Stimulated activated CD8-positive, alpha-beta memory T cell treated with anti-CD3 and anti-CD28 coated beads, Interleukin-12 subunit alpha, Interleukin-12 subunit beta, amount 100 ng/mL, for 24 hours (primary cell): ENCODE measurements at regions not wholly inside any gene's neighbourhood (a gene's known extent, or its start where the extent isn't known, plus 50 kb on each side); places are given as distances from the start of the nearest gene placed in this dataset.

Experiments used
- DNase-seq: peaks from one replicate; pipeline ENCODE4 v3.0.0-alpha.2; 2020; ENCODE audit errors: extremely low read depth

DNA sequence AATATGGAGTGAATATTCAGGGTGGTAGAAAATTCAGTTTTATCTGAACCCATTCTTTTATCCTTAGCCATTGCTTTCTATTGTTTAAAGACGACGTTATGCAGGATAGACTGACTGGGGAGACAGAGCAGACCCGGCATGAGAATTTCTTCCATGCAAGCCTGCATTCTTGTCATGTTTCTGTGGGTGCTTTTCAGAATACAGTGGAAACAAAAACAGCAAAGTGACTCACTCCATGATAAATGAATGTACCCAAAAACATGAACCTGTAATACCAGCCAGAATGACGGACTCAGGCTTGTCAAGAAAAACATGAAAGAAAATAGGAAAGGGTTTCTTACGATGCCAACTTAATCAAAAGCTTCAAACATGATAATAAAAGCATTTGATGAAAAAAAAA lies 924.0 kb downstream of the EFNB2 start:
- DNase-seq, result no peak

GRCh38 chr13:105608104-105608503 lies 927.4 kb downstream of the EFNB2 start:
- DNase-seq, result no peak

- no peak for DNase-seq
These were observed 928.0 kb downstream of the EFNB2 start for GRCh38 chr13:105607426-105607825.

DNA sequence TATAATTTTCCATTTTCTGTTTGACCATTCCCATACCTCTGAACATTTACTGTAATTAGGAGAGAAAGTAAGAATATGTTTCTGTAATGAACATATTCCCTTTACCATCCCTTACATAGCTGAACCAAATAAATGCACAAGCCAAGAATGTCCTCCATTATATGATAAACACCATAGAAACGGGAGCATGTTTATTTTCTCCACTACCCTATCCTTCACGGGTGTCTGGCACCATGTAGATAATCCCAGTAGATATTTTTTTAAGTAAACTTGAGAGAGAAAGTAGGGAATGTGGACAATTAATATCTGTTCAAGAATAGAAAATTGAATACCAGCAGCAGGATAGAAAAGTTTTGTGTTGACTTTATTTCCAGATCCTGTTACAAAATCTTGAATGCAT lies 928.4 kb downstream of the EFNB2 start:
- DNase-seq, result no peak

DNA sequence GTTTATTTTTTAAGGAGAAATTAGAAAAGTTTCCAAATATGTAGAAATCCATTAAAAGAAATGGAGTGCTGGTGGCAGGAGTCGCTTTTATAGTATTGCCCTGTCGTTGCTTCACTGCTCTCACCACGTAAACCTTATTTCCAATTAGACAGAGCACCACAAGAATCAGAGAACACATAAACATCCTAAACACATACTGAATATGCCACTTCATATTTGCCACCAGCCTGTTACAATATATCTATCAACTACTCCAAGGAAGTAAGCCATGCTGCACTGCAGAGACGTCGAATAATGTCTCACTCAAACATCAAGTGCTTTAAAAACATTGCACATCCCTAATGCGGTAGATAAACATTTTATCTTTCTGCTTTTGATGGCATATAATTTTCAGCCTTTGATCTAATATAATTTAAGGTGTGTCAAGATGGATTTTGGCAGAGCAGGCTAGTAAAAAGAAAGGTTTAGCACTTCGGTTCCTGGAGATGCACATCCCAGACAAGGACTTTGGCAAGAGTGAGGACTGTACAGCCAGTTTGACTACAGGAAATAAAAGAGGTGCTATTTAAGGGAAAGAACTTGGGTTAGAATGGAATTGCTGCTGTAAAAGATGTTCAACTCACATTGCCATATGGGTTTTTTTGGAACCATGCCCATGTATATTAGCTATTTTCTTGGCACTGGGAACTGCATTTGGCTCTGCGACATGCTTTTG lies 932.3 kb downstream of the EFNB2 start:
- DNase-seq, result no peak

GRCh38 chr13:105599477-105600037 lies 935.9 kb downstream of the EFNB2 start:
- DNase-seq, result no peak

- DNase-seq, result no peak
These were observed 936.9 kb downstream of the EFNB2 start for GRCh38 chr13:105598529-105598928.

- DNase-seq, result no peak
These were observed 937.9 kb downstream of the EFNB2 start for GRCh38 chr13:105597573-105597972.

DNA sequence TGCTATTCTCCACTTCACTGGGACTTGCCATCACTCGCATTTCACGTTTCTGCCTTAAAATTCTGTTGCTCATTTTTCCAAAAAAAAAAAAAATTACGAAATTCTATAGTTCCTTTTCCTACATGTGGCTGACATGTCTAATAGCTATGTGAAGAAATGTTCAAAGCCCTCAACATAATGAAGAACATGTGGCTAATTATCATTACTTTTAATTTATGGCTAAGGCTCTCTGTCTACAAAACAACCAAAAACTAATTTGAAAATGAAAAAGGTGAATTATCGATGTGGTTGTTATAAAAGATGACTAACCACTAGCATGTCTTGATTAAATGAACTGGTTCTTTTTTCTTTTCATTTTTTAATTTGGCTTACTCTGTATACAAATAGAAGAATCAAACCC lies 940.0 kb downstream of the EFNB2 start:
- no peak for DNase-seq

DNA sequence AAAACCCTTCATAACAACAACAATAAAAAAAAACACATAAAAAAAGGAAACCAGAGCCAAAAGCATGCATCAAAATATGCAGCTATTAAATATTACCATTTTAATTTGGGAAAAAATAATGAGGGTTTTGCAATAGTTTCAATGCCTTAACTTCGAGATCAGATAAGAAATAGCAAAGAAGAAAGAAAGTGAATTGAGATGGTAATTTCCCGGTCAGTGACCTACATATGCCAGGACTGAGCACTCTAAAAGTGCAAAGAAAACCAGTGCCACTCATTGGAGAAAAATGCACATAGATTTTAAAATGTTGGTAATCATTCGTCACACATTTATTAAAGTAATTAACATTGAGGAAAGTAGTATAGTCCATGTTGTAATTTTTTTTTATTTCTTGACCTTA lies 944.2 kb downstream of the EFNB2 start:
- no peak for DNase-seq

DNA sequence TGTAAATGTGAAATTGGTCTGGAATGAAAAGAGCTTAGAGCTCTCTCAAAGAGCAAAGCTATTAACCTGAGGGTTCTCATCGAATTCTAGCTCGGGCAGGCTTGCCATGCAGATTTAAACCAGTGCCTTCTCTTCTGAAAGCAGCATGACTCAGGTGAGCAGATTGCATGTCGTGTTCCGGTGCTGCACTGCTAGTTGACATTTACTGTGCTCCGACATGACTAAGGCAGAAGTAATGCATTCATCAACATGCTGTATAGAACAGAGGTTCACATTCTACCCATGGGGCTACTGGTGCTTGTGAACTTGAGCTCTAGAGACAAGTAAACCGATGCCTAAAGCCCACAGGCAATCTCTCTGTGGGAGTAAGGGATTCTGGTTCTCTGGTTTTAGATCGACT lies 947.7 kb downstream of the EFNB2 start:
- DNase-seq, result no peak

DNA sequence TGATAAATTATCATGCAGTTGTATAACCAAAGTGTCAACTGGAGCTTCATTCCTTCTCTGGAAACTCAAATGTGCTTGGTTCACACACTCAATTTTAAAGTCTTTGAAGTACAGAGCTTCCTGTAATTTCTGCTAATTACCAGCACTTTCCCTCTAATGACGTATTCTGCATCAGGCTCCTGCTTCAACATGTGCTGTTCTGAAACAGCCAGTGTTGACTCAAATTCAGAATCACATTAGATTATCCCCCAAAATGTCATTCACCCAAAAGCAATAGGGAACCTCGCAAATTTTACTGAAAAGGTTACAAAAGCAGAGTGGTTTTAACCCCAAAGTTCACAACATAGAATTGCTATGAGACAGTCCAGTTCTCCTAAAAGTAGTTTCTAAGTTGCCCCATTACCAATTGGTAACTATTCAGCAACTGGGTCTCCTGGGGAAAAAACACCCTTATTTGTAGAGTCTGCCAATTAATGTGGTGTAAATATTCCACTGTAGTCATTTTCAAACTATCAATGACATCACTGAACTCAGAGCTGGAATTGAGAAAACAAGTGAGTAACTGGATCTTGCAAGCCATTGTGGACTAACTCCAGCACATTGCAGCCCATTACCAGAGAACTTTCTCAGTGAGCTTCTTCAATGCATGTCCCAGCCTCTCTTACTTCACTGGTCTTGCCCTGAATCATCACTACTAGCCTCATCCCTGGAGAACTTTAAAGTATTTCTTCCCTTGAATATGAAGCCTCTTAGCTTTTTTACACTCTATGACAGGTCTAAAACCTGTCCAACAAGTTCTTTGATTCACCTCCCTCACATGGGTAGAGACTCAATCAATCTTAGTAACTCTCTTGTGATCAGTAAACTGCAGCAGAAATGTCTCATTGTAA lies 955.4 kb downstream of the EFNB2 start:
- DNase-seq, result no peak

- no peak for DNase-seq
These were observed 962.3 kb downstream of the EFNB2 start for GRCh38 chr13:105573136-105573535.

DNA sequence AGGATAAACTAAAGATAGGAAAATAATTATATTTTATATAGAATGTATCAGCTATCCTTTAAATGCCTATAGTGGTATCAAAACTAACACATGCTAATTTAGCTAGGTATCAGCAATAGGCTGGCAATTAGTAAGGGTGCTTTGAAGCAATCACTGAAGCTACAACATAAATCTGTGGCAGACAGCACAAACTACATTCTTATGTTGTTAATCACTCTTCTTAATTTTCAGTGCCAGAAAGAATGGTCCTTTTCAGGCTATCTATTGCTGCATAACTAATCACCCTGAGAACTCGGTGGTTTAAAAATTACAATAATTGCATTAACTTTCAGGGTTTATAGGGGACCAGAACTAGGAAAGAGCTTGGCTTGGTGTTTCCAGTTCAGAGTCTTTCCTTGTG lies 963.1 kb downstream of the EFNB2 start:
- DNase-seq, result no peak

- DNase-seq, result no peak
These were observed 965.6 kb downstream of the EFNB2 start for GRCh38 chr13:105569816-105570215.

- DNase-seq, result no peak
These were observed 967.4 kb downstream of the EFNB2 start for GRCh38 chr13:105567951-105568525.

- DNase-seq, result no peak
These were observed 970.2 kb downstream of the EFNB2 start for GRCh38 chr13:105565136-105565727.

GRCh38 chr13:105552078-105552477 lies 983.4 kb downstream of the EFNB2 start:
- no peak for DNase-seq

DNA sequence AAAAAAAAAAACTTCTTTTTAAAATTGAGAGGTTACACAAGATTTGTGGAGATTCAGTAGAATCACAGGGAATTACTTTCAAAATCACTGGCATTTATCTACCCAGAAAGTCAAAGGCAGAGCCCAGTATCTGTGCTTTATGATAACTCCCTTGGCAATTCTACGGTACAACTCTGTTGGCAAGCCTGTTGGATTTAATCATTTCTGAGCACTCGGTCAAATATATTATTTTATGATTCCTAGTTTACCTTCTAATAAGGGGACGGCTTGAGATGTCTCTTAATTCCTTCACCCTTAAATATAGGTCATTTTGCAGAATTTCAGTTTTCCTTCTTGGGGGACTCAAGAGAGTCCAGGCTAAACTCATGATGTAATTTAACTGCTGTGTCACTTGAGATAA lies 987.6 kb downstream of the EFNB2 start:
- DNase-seq, result no peak

- no peak for DNase-seq
These were observed 989.7 kb downstream of the EFNB2 start for GRCh38 chr13:105545811-105546210.

DNA sequence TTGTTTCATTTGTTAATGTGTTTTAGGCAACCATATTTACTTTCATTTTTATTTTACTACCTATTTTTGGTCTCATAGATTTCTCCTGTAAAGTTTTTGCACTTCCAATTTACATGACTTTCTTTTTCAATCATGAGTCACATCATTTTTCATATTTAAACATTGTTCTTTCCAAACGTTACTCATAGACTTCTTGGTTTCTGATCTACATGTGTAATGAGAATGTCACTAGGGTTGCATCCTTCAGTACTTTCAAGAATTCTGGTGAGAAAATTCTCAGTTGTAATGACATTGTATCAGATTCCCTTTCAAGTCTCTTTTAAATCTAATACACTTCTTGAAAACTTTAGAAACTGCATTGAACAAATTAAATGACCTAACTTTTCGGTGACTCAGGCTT lies 991.7 kb downstream of the EFNB2 start:
- no peak for DNase-seq

GRCh38 chr13:105541565-105541964 lies 993.9 kb downstream of the EFNB2 start:
- no peak for DNase-seq
